GM18861 (cell line): ENCODE measurements at regions not wholly inside any gene's neighbourhood (a gene's known extent, or its start where the extent isn't known, plus 50 kb on each side); places are given as distances from the start of the nearest gene placed in this dataset.

Experiments used
- ATAC-seq: cut with Tn5 transposase; IDR thresholded peaks from one replicate; pipeline ENCODE4 v1.9.1; 2021; ENCODE audit not compliant: unreplicated experiment

DNA sequence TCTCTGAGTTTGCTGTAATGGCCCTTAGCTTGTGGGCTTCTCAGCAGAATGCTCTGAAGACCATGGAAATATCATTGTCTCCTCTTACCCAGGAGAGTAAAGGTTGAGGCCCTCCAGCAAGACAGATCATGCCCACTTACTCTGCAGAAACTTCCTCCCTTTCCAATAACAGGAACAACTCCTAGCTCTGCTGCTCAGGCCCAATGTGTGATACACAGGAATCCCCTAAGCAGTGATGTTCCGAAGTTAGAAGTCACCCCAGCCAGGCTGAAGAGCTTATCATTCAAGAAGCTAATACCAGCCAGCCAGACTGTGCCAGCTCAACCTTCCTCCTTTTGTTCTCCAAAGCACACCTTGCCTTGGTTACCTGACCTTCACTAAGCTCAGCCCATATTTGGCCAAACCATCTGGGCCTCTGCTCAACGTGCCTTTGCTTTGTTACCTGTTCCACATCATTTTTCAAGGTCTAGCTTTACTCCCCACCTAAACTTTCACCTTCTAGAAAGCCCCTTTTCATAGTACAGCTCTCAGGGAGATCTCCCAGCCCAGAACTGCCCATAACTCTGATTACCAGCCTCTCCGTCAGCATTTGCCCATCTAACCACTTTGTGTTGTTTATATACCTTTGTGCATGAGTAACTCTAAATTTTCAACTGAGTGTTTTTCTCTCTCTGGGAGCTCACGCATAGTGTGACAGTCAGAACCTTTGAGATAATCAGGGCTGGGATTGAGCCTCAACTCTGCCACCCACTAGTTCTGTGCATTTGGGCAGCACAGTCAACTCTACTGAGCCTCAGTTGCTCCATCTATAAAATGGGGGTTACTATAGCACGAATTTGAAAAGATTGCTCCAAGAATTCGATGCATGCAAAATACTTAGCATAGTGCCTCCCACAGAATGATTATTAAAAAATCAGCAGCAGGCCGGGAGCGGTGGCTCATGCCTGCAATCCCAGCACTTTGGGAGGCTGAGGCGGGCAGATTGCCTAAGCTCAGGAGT lies 107.6 kb upstream of the CPEB4 start:
- no peak for ATAC-seq

DNA sequence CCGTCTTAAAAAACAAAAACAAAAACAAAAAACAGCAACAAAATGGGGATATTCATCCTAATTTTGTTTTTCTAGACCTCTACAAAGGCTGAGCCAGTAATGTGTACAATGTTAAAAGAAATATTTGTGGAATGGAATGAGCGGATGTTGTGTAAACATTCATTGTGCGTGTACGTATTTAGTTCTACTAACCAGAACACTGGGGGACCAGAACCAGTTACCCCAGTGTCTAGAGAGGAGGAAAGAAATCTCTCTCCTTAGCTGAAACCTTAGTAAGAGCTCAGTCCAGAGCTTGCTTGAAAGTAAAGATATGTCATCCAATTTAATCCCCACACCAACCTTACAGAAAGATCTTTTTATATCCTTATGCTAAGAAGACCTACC lies 106.7 kb upstream of the CPEB4 start:
- ATAC-seq, result no peak

DNA sequence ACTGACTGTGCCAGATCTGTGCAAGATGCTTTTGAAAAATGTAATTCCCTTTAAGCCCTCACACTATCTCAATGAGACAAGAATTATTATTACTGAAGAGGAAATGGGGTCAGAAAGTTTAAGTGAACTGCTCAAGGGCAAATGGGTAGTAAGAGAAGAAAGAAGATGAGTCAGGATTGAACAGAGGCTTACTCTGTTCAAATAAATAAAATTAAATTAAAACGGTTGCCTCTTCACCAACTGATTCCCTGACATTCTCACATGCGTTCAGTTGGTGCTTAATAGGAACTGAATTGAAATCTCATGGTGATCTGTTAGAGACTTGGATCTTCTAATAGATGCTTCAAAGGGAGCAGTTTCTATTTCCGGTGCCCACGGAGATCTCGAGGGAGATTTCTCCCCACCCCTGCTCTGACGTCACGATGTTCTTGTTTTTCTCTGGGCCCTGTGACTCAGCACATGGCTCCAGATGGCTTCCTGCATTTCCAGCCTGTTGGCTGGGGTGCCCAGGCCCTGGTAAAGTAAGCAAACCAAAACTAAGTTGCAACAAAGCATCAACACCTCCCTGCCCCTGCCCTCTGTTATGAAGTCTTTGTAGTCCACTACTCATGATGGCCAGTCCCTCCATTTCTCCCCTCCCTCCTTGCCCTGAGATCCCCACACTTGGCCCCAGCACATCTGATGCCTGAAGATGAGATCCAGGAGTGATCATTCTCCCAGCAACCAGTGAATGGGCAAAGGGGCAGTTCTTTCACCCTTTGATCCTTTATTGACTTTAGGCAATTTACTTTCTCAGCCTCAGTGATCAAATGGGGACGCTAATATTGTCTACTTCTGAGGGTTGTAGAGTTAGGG lies 106.1 kb upstream of the CPEB4 start:
- no peak for ATAC-seq

DNA sequence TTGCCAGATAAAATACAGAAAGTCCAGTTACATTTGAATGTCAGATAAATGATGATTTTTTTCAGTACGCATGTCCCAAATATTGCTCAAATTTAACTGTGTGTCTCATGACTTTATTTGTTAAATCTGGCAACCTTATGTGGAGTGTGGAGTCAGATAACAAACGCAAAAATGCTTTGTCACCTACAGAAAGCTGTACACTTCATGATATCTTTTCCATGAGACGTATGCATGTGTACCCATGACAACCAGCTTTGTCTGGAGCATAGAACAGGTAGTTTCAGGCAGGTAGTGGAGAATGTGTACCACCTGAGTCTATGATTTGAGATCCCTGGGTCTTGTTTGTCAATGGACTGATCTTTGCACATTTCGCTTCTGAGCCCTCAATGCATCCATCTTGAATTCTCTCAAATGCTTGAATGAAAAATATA lies 105.5 kb upstream of the CPEB4 start:
- no peak for ATAC-seq

DNA sequence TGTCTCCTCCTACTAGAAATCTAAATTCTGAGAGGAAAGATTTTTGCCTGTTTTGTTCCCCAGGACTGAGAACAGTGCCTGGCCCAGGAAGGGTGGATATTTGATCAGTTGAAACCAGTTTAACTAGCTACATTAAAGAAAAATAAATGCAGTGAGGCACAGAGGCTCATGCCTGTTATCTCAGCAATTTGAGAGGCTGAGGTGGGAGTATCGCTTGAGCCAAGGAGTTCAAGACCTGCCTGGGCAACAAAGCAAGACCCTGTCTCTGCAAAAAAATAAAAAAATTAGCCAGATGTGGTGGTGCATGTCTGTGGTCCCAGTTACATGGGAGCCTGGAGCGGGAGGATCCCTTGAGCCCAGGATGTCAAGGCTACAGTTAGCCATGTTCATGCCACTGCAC lies 104.8 kb upstream of the CPEB4 start:
- ATAC-seq, result no peak

DNA sequence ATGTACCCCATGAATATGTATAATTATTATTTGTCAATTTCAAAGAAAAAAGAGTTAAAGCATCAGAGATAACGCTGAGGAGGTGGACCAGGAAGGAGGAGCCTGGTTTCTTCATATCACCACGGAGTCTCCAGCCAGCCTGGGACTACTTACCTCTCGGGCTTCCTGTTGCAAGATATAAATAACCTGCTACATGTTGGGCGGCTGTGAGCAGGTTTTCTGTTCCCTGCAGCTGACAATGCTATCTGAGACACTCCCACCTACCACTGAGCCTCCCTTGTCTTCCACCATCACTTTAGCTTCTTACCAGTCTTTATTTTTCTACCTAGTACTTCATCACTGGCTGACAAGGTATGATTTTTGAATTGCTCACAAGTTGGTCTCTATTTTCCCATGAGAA lies 102.7 kb upstream of the CPEB4 start:
- ATAC-seq, result no peak

DNA sequence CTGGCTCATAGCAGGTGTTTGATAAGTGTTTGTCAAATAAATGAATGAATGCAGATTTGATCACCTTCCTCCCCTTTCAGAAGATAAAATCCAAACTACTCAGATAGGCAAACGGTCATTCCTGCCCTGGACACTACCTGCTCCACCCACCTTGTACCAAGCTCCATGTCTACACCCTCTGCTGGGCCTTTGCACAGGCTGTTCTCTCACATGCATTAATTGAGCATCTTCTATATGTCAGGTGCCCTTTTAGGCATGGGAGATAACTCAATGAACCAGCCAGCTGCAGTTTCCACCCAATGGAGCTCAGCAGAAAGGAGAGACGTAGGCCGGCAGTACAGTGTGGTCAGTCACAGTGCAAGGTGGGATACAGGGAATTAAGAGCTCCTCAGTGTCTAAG lies 102.3 kb upstream of the CPEB4 start:
- ATAC-seq, result no peak

DNA sequence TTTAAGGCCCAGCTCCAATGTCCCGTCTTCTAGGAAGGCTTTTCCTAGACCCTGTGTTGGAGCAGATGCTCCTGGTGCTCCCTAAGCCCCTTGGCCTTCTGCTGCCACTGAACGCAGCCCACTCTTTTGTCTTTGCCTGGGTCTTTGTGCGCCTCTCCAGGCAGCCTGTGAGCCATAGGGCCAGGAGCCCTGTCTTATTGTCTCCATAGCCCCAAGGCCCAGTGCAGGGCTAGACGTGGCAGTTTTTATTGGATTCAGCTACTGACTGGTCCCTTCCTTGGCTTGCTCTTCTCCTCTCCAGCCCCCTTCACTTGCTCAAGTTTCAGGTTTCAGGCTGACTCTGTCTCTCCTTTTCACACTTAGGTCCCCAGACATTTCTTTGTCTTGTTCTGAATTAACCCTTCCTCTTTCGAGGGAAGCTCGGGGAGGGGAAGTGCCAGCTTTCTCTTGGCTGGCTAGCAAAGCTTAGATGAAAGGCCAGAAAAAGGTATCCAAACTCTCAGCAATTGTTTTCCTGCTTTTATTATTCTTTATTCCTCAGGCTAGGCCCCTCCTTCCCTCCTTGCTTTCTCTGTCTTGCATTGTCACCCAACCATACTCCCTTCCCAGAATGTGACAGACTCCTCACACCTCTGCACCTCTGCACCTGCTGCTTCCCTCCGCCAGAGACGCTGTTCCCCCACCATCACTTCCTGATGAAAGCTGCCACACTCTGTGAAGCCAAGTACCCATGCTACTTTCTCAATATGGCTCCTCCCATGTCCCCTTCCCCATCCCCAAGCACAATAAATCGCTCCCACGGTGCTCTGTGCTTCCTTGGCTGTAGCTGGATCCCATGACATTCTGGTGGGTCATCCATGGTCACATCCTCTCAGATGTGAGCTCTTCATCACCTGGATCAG lies 101.6 kb upstream of the CPEB4 start:
- peak; percentile 52 for ATAC-seq

DNA sequence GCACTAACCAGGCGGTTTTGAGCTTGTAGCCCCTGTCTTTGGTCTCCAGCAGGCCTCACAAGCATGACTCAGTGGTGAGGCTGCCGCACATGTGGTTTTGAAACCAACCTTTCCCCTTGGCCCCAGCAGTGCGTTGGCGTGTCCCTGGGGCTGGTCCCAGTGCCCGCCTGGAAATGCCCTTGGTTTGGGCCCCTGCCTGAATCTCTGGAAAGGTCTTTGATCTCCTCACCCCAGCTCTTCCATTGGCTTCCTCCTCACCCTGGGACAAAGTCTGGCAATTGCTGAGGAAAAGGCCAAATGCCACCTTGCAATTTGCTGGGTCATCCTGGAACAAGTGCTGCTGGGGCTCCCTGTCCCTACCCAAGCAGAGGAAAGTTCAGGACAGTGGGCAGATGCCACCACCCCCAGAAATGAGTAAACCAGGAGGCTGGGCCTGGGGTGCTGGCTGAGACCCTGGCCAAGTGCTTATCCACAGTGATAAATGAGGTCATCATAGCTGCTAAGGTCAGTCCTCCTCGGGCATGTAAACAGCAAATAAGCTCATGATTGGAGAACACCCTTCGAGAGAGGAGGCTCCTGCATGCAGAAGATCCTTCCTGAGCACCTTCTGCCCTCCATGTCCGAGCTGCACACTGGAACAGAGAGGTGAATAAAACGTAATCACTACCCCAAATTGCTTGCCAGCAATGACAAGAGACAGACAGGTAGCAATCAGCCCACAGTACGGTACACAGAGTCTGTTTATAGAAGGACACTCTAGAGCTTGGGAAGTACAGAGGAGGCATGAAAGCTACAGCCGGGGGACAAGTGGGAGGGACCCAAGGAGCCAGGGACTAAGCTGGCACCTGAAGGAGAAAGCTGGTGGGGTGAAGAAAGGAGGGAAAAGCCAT lies 98.9 kb upstream of the CPEB4 start:
- no peak for ATAC-seq

DNA sequence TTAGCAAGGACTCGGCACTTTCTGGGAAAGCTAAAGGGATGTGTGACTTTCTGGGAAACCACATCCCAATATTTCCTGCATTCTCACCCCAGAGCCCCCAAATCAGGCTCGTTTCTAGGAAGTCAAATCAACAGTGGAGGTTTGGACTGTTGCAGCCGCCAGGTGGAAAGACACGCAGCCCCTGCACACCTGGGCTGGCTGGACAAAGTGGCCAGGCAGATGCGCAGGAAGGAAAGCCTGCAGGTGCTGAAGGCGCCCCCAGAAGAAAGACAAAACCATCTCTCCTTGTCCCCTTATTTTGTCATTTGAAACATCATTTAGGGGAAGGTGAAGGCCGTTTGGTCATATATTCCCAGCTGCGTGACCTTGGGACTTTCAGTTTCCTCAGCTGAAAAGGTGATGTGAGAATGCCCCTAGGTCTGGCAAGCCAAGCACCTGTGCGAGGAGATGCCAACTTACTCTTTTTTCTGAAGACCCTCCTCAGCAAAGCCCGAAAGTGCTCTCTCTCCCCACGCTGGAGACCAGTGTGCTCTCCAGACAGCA lies 97.9 kb upstream of the CPEB4 start:
- no peak for ATAC-seq

DNA sequence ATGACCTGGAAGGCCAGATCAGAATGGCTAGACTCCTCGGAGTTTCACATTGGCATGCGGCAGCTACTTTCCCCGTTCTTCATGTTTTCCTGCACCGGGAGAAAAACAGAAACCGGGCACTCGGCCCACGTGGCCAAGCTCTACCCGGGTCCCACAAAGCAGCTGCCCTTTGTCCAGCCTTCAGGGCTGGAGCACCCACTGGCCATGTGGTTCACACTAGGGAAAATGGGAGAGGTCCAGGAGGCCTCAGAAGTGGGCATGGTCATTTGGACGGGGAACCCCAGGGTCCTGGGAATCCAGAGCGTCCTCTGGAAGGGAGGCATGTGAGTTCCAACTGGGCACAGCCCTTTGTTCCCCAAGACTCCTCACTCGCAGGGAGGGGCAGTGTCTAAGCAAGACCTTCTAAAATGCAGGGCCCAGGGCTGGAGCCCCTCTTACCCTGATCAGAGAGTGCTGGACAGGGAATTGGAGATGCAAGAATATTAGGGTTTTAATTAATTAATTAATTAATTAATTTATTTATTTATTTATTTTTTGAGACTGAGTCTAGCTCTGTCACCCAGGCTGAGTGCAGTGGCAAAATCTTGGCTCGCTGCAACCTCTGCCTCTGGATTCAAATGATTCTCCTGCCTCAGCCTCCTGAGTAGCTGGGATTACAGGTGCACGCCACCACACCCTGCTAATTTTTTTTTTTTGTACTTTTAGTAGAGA lies 97.2 kb upstream of the CPEB4 start:
- no peak for ATAC-seq

DNA sequence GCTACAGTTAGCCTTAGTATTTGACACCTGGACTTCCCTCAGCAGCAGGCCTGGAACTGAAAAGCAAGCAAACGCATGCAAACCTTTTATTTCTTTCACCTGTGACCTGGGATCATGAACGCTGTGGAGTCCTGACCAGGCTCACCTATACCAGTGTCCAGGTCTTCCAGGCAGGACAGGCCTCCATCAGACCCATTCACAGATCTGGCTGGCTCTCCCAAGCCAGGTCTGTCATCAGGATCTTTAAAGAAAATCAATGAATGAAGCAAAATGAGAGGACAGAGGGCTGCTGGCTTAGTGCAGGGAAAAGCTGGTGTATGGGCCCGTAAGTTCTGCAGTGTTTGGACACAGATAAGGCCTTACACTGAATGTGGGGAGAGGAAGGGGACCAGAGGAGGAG lies 96.3 kb upstream of the CPEB4 start:
- ATAC-seq, result no peak

DNA sequence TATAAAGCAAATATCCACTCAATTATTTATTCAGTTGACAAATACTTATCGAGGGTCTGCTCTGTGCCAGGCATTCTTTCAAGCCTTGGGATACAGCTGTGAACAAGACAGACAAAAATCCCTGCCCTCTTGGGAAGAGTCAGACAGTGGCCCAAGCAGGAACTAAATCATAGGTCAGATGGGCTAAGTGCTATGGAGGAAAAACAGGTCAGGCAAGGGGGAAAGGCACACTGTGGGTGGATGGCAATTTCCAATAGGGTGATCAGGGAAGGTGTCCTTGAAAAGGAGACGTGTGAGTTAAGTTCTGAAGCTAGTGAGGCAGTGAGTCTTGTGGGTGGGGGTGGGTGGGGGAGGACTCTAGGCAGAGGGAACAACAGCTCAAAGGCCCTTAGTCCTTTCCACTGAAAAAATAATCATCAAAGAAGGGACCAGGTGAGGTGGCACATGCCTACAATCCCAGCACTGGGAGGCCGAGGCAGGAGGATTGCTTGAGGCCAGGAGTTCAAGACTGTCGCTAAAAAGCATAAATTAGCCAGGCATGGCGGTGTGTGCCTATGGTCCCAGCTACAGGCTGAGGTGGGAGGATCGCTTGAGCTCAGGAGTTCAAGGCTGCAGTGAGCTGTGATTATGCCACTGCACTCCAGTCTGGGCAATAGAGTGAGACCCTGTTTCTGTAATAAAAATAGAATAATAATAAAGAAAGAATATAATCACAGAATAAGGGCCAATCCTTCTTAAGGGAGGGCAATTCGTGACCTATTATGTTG lies 95.2 kb upstream of the CPEB4 start:
- ATAC-seq, result no peak

DNA sequence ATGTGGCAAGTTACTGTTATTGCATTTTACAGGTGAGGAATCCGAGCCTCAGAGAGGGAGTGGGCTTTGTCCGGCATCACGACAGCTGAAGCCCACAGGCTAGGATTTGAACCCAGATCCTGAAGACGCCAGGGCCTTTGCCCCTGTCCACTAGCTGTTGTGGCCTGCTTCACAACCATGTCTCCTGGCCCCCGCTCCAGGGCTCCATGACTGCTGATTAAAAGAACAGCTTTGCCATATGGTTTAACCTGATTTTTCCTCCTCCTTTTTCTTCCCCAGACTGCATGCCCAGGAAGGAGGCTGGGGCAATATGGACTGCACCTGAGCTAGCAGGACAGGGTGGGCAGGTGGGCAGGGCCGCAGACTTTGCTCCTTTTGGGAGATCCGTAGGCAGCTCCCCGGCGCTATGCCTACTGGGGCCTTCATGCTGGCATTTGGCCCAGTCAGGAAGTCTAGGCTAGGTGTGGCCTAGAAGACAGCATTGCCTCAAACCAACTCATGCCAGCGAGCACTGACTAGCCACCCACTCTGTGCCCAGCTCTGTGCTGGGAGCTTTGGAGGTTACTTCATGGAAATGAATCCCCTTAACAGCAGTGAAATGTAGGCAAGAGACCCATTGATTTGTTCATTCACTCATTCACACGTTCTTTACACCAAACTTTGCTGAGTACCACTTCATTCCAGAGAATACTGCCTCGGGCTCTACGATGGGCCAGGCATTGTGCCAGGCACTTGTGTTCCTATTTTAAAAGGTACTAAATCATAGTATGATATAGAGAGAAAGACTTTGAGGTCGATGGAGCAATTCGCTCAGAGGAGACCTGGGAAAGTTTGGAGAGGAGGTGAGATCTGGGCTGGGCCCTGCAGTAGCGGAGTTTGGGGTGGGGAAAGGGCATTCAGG lies 94.3 kb upstream of the CPEB4 start:
- ATAC-seq, result no peak

DNA sequence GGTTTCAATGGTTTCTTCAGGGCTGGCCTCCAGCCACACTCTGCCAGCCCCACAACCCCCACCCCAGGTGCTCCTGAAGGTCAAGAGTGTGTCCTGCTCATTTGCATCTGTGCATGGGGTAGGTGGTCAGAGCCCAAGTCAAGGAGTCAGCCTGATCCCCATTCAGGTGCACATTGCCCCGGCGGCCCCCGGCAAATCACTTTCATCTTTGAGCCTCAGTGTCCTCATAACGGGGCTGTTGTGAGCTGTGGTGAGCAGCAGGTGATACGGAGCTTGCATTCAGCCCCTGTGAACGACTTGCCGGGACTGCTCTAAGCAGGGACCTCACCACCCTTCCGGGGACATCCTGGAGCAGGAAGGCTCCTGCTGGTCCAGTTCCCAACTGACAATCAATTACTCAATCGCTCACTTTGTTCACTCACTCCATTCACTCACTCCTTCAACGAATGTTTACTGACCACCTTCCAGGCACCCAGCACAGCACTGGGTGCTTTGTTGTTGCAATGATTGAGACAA lies 93.2 kb upstream of the CPEB4 start:
- ATAC-seq, result no peak

DNA sequence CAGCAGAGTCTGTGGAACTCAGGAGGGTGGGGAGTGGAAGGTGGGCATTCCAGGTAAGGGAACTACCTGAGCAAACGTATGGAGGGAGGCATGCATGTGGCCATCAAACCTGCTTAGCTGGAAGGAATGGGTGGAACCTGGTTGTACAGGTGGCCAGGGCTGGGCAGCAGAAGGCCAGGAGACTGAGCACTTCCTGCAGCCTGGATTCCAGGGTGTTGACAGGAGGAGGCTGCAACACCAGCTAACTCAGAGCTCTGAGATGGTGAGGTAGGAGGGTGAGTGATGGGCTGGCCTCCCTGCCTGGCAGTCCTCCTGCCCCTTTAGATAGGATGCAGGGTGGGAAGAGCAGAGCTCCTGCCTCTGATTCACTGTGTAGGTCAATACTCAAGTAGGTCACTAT lies 92.5 kb upstream of the CPEB4 start:
- ATAC-seq, result no peak
